NT2/D1 (cell line): ENCODE measurements at regions not wholly inside any gene's neighbourhood (a gene's known extent, or its start where the extent isn't known, plus 50 kb on each side); places are given as distances from the start of the nearest gene placed in this dataset.

ENCODE experiments used
- DNase-seq: peaks from one replicate; pipeline ENCODE4 v3.0.0-alpha.2; 2011; ENCODE audit warnings: low read depth, low spot score
- H3K27me3 ChIP-seq: 2 replicates; pipeline ENCODE4 v1.6.0; 2011; ENCODE audit warnings: mild to moderate bottlenecking; ENCODE audit not compliant: insufficient read length, insufficient read depth
- H3K36me3 ChIP-seq: 2 replicates; pipeline ENCODE4 v1.6.1; 2011; ENCODE audit warnings: mild to moderate bottlenecking, low read length, mixed read lengths; ENCODE audit not compliant: insufficient read depth, insufficient read length
- H3K4me1 ChIP-seq: 2 replicates; pipeline ENCODE4 v1.5.1; 2011; ENCODE audit not compliant: insufficient read depth, insufficient read length
- H3K4me3 ChIP-seq: 2 replicates; pipeline ENCODE4 v1.5.1; 2011; ENCODE audit warnings: low read depth; ENCODE audit not compliant: insufficient read length
- H3K9ac ChIP-seq: 2 replicates; pipeline ENCODE4 v1.6.0; 2011; ENCODE audit warnings: low read depth; ENCODE audit not compliant: insufficient read length
- H3K9me3 ChIP-seq: 2 replicates; pipeline ENCODE4 v1.5.1; 2011; ENCODE audit warnings: mild to moderate bottlenecking, low read length; ENCODE audit not compliant: insufficient read depth
- SUZ12 ChIP-seq: IDR thresholded peaks from 2 replicates; pipeline ENCODE4 v1.6.1; 2011; ENCODE audit not compliant: insufficient read length, insufficient read depth; ENCODE audit errors: extremely low read depth
- YY1 ChIP-seq: IDR thresholded peaks from 2 replicates; pipeline ENCODE4 v1.6.1; 2011; ENCODE audit not compliant: insufficient read length, insufficient read depth
- ZNF274 ChIP-seq: IDR thresholded peaks from 2 replicates; pipeline ENCODE4 v1.6.1; 2011; ENCODE audit warnings: mild to moderate bottlenecking, low read depth, low read length

DNA sequence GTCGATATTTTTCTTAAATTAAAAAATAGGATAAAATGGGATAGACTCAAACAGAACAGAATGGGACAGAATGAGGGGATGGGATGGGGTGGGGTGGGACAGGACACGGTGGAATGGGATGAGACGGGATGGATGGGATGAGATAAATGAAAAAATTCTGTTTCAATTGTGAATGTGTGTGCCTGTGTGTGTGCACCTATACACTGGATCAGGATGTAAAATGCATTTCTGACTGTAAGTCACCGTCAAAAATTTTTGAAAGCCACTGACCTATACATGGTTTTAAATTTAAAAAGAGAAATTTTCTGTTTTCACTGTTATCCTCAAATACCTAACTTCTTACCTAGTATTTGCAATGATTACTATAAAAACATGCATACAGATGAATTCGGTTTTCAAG, 108.7 kb upstream of the UBE2E2 start:
- H3K9me3 ChIP-seq: peaks cover 8% of the 10 kb centered on the region; the same call in 1 of the 2 replicates
- no peak for TF ChIP-seq SUZ12
- TF ChIP-seq ZNF274: no peak
- TF ChIP-seq YY1: no peak
- H3K9ac ChIP-seq: no peak overlapping the region
- no peak for DNase-seq
- no peaks in the 10 kb centered on the region for H3K27me3 ChIP-seq
- H3K4me1 ChIP-seq: no peaks in the 10 kb centered on the region
- H3K4me3 ChIP-seq: no peak overlapping the region
- no peaks in the 10 kb centered on the region for H3K36me3 ChIP-seq

DNA sequence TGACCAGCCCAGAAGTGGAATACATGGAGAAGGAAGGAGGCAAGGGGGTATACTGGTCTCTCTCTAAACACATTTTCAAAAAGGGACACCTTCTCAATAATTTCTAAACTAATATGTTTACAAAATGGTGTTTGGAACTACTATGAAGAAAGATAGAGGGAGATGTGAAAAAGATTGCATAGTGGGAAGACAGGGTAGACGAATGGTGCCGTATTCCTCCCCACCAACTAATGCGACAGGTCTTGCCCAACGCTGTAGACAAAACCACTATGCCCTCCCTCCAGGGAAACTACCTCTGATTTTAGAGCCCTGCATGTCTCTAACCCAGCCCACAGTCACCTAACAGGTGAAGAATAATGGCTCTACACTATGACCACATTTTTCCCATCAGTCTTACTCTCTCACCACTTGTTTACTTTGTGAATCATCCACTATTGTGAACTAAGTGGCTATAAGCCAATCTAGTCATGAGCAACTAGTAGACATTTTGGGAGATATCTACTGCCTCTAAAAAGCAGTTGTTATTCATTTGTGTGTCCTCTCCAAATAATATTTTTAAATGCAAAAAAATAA, 108.2 kb upstream of the UBE2E2 start:
- H3K9ac ChIP-seq: no peak overlapping the region
- H3K4me3 ChIP-seq: no peak overlapping the region
- TF ChIP-seq SUZ12: no peak
- no peaks in the 10 kb centered on the region for H3K27me3 ChIP-seq
- no peaks in the 10 kb centered on the region for H3K36me3 ChIP-seq
- H3K4me1 ChIP-seq: no peaks in the 10 kb centered on the region
- H3K9me3 ChIP-seq: peaks cover 8% of the 10 kb centered on the region; the same call in 1 of the 2 replicates
- DNase-seq: no peak

DNA sequence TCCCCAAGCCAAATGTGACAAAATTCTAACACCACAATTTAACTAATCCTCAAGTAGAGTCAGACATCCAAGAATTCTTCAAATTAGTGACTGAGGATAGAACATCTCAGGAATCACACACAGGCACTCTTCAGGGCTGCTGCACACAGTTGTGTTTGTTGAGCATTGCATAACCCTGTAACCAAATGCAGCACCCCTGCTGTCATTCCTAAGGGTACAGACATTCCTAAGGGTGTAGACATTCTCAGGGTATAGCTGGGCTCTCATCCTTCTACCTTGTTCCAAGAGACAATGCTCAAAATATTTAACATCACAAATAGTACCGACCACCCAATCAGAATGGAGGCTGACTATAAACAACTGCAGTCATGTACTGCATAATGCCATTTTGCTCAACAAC, 107.1 kb upstream of the UBE2E2 start:
- Histone ChIP-seq H3K4me1 (no peaks in the 10 kb centered on the region), H3K9ac (no peak overlapping the region), H3K27me3 (no peaks in the 10 kb centered on the region), H3K36me3 (no peaks in the 10 kb centered on the region), H3K9me3 (peaks cover 8% of the 10 kb centered on the region; the same call in 1 of the 2 replicates), H3K4me3 (no peak overlapping the region)
- TF ChIP-seq ZNF274 (no peak), YY1 (no peak), SUZ12 (no peak)
- peak; percentile 74 for DNase-seq

DNA sequence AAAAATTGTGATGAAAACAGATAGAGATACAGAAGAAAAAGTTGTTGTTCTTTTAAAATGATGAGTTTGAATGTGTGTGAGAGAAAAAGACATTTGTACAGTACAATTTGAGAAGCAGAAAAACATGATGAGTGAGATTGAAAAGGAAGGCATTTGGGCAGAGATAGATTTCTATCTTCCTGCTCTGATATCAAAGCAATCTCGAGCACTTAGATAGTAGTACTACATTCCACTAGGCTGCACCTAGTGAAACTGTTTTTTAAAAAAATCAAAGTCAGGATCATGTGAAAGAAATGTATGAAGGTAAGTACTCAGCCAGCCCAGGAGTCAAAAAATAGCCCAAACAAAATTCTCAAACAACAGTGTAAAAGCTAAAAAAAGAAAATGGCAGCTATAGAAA, 104.1 kb upstream of the UBE2E2 start:
- H3K4me1 ChIP-seq: no peaks in the 10 kb centered on the region

DNA sequence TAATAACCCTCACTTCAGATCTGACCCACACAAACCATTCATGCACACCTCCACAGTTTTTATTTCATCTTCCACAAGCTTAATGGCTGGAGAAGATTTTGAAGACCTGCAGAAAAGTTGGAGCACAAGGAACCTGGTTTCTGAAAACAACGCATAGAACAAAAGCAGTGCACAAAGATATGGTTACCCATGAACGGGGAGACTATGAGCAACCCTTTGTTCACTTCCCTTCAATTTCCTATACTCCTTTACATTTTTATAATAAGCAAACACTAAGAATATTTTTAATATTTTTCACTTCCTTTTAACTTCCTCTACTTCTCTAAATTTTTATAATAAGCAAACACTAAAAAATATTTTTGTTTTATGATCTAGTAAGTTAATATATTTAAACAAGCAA, 103.5 kb upstream of the UBE2E2 start:
- TF ChIP-seq YY1 (no peak), ZNF274 (no peak), SUZ12 (no peak)
- DNase-seq: no peak

More for the DNA sequence above, 104.1 kb upstream of the UBE2E2 start:
- TF ChIP-seq ZNF274 (no peak), YY1 (no peak)
- no peaks in the 10 kb centered on the region for H3K9me3 ChIP-seq
- no peak overlapping the region for H3K9ac ChIP-seq
- no peaks in the 10 kb centered on the region for H3K27me3 ChIP-seq
- no peak overlapping the region for H3K4me3 ChIP-seq
- H3K36me3 ChIP-seq: no peaks in the 10 kb centered on the region
- DNase-seq: no peak

DNA sequence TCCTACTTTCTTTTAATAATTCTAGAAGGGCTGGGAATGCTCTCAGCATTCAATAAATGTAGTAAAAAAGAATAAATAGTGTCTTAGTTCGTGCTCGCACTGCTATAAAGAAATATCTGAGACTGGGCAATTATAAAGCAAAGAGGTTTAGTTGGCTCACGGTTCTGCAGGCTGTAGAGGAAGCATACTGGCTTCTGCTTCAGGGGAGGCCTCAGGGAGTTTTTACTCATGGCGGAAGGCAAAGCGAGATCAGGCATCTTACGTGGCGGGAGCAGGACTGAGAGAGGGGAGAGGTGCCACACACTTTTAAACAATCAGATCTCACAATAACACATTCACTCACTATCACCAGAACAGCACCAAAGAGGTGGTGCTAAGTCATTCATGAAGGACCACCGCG, 103.0 kb upstream of the UBE2E2 start:
- DNase-seq: no peak
- H3K27me3 ChIP-seq: no peaks in the 10 kb centered on the region
- H3K4me1 ChIP-seq: no peaks in the 10 kb centered on the region
- TF ChIP-seq ZNF274 (no peak), SUZ12 (no peak), YY1 (no peak)
- H3K4me3 ChIP-seq: no peak overlapping the region
- H3K9me3 ChIP-seq: no peaks in the 10 kb centered on the region
- no peaks in the 10 kb centered on the region for H3K36me3 ChIP-seq
- H3K9ac ChIP-seq: no peak overlapping the region

More for the DNA sequence above, 103.5 kb upstream of the UBE2E2 start:
- Histone ChIP-seq H3K27me3 (no peaks in the 10 kb centered on the region), H3K36me3 (no peaks in the 10 kb centered on the region), H3K9ac (no peak overlapping the region), H3K4me1 (no peaks in the 10 kb centered on the region), H3K4me3 (no peak overlapping the region), H3K9me3 (no peaks in the 10 kb centered on the region)

DNA sequence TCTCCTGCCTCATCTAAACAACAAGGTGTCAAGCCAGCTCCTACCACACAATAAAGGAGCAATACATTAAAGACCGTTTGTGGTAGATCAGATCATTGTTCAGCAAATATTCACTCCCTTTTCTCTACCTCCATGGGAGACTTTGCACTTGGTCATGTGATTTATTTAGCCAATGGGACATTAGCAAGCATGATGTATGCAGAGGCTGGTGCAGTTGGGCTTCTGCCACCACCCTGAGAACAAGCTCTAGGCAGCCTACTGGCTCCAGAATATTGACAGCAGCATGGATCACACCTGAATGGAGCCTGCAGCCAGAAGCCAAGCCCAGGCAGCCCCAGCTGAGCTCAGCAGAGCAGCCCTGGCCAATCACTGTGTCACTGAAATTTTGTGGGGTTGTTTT, 99.4 kb upstream of the UBE2E2 start:
- no peak for DNase-seq
- no peaks in the 10 kb centered on the region for H3K36me3 ChIP-seq
- H3K9ac ChIP-seq: no peak overlapping the region
- H3K4me3 ChIP-seq: no peak overlapping the region
- H3K27me3 ChIP-seq: no peaks in the 10 kb centered on the region
- no peak for TF ChIP-seq ZNF274
- TF ChIP-seq SUZ12: no peak
- no peak for TF ChIP-seq YY1
- no peaks in the 10 kb centered on the region for H3K4me1 ChIP-seq
- H3K9me3 ChIP-seq: no peaks in the 10 kb centered on the region
